ENCODE measurements at regions not wholly inside any gene's neighbourhood (a gene's known extent, or its start where the extent isn't known, plus 50 kb on each side); places are given as distances from the start of the nearest gene placed in this dataset.

GRCh38 chr5:130715541-130715940, 449.5 kb downstream of the HINT1 start:
- no peak for TF ChIP-seq CTCF (conservative IDR thresholded peaks at IDR 0.05)
- TF ChIP-seq ZFX (IDR thresholded peaks at IDR 0.05) = no peak
- no peak overlapping the region for H3K27ac ChIP-seq

- H3K27ac ChIP-seq = no peak overlapping the region
These were observed 450.9 kb downstream of the HINT1 start for GRCh38 chr5:130714200-130714599.

GRCh38 chr5:130712324-130712723, 452.7 kb downstream of the HINT1 start:
- H3K27ac ChIP-seq = no peak overlapping the region
- no peak for TF ChIP-seq ZFX (IDR thresholded peaks at IDR 0.05)
- TF ChIP-seq CTCF (conservative IDR thresholded peaks at IDR 0.05) = no peak

More at GRCh38 chr5:130714200-130714599, 450.9 kb downstream of the HINT1 start:
- TF ChIP-seq ZFX (IDR thresholded peaks at IDR 0.05) (no peak), CTCF (conservative IDR thresholded peaks at IDR 0.05) (no peak)

GRCh38 chr5:130710596-130710995, 454.5 kb downstream of the HINT1 start:
- TF ChIP-seq ZFX (IDR thresholded peaks at IDR 0.05) (no peak), CTCF (conservative IDR thresholded peaks at IDR 0.05) (no peak)
- H3K27ac ChIP-seq = no peak overlapping the region

GRCh38 chr5:130708754-130709153, 456.3 kb downstream of the HINT1 start:
- H3K27ac ChIP-seq = no peak overlapping the region
- TF ChIP-seq CTCF (conservative IDR thresholded peaks at IDR 0.05) (no peak), ZFX (IDR thresholded peaks at IDR 0.05) (no peak)

- no peak overlapping the region for H3K27ac ChIP-seq
- TF ChIP-seq CTCF (conservative IDR thresholded peaks at IDR 0.05) = no peak
- no peak for TF ChIP-seq ZFX (IDR thresholded peaks at IDR 0.05)
These were observed 458.4 kb downstream of the HINT1 start for GRCh38 chr5:130706696-130707095.

GRCh38 chr5:130705368-130705767, 459.7 kb downstream of the HINT1 start:
- no peak for TF ChIP-seq CTCF (conservative IDR thresholded peaks at IDR 0.05)
- TF ChIP-seq ZFX (IDR thresholded peaks at IDR 0.05) = no peak
- H3K27ac ChIP-seq = no peak overlapping the region
